ENCODE measurements at regions not wholly inside any gene's neighbourhood (a gene's known extent, or its start where the extent isn't known, plus 50 kb on each side); places are given as distances from the start of the nearest gene placed in this dataset.
"Not testable (repeated sequence)": the region's sequence is repeated elsewhere in the genome, so short reads cannot be mapped to it uniquely, and the experiment has no call there.

DNA sequence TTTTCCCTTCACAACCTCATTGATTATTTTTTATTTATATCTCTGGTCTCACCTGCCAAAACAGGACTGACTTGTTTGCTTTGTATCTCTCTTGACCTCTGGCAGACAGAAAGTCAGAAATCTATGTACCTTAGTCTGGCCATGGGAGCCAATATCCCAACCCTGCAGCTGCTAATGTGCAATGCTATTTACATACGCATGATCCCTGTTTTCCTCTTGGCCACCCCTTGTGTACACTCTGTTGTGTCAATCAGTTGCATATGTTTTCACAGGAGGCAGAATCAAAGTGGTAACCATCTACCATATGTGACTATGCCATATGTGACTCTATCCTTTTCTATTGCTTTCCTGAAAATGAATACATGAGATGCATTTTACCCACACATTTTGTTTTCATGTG is 688.8 kb downstream of the PLA2G4A start:
- no peak for DNase-seq (ENCODE audit: low spot score)

DNA sequence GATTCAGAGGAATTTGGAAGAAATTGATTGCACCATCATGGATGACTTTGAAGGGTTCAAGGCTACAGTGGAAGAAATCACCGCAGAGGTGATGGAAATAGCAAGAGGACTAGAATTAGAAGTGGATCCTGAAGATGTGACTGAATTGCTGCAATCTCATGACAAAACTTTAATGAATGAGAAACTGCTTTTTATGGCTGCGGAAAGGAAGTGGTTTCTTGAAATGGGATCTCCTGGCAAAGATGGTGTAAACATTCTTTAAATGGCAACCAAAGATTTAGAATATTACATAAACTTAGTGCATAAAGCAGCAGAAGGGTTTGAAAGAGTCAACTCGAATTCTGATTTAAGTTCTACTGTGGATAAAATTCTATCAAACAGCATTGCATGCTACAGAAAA is 698.6 kb downstream of the PLA2G4A start:
- no peak for DNase-seq (ENCODE audit: low spot score)

DNA sequence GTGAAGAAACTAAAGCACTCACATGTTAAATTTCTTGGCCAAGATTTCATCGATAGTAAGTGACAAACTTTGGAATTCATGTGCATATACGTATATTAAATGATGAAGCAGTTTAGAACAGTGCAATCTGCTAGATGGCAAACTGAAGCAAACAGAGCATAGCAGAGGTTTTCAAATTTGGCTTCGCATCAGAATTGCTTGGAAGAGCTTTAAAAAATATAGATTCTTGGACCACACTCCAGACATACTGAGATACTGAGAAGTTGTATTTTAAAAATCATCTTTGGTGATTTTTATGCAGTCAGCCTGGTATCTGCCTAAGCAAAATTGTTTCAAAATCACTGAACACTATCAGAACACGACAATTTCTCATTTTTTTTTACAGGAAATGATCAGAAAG is 709.2 kb downstream of the PLA2G4A start:
- DNase-seq (ENCODE audit: low spot score) = no peak

DNA sequence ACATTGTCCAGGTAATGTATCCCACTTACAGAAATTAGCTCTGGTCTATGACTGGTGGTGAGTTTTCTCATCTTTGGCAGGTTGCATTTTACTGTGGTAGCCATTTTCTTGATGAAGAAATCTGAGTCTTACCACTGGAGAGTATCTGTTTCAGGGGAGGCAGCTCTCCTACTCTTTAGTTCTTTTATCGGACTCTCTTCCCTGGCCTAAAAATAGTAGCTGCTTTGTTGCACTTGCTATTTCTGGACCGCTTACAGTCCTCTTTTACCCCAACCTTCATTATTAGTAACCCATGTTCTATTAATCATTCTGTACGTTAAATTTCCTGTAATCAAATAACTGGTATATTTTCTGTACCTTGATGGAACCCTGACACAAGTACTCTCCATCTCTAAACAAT is 720.8 kb downstream of the PLA2G4A start:
- no peak for DNase-seq (ENCODE audit: low spot score)

DNA sequence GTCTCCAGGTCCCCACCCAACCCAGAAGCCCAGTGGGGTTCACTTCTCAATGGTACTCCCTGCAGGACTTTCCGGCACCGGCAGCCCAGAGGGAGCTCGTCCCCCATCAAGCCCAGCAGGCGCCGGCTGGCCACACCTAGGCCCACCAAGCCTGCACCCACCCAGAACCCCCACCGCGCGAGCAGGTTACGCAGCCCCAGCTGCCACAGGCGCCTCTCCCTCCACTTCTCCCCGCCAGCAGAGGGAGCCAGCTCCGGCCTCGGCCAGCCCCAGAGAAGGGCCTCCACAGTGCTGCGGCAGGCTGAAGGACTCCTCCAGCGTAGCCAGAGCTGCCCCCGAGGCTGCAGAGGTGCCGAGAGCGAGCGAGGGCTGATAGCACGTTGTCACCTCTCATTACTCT is 722.3 kb downstream of the PLA2G4A start:
- no peak for DNase-seq (ENCODE audit: low spot score)

DNA sequence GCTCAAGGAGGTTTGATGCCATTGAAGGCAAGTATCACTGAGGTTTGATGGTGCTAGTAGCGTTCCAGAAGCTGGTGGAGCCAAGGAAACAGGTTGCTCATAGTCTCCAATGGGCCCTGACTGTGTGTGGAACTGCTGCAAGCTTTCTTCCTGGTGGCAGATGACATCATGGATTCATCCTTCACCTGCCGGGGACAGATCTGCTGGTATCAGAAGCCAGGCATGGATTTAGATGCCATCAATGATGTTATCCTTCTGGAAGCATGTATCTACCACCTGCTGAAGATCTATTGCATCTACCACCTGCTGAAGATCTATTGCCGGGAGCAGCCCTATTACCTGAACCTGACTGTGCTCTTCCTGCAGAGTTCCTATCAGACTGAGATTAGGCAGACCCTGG is 734.4 kb downstream of the PLA2G4A start:
- DNase-seq (ENCODE audit: low spot score) = no peak

DNA sequence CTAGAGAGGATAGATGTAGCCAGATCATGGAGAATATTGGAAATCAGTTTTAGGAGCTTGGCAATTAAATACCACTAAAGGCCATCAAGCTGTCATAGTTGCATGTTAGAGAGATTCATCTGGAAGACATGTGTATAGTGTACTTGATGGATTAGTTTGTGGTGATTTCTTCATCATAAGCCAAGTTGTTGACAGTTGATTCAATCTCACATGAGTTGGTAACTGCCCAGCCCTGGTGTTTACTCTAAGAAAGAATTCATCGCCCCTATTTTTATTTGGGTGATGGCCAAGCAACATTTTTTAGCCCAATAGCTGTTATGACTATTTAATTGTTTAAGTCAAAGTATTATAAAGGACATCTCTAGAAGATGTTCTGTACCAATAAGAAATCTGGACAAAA is 737.6 kb downstream of the PLA2G4A start:
- no peak for DNase-seq (ENCODE audit: low spot score)

DNA sequence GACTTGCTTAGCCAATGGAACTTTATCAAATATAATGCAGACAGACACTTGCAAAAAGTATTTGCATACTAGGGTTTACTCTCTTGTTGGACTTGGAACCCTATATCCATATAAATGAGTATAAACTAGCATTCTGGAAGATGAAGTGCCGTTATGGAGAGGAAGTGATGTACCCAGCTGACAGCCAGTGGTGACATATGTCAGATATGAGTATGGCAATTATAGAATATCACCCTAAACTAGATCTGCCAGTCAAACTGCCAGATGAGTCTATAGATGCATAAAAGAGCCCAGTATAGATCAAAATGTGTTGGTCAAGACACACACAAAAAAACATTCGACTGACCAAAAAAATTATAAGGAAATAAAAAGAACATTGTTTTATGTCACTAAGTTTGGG is 739.3 kb downstream of the PLA2G4A start:
- DNase-seq (ENCODE audit: low spot score) = no peak

DNA sequence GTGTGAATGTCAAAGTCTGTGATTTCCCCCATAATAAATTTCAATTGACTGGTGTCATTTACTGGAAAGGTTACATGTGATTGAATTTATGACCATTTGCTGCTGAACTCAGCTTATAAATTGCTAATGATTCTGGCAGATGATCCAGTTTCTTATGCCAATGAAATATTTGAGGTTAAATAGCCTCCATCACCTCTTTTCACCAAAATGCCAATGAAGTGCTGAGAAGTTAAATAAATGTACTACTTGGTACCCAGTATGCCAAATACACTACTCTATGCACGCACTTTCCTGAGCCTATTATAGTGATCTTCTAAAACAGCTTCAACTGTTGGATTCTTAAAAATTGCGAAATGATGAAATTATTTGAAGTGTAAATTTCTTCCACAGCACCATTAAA is 741.4 kb downstream of the PLA2G4A start:
- DNase-seq (ENCODE audit: low spot score) = no peak

DNA sequence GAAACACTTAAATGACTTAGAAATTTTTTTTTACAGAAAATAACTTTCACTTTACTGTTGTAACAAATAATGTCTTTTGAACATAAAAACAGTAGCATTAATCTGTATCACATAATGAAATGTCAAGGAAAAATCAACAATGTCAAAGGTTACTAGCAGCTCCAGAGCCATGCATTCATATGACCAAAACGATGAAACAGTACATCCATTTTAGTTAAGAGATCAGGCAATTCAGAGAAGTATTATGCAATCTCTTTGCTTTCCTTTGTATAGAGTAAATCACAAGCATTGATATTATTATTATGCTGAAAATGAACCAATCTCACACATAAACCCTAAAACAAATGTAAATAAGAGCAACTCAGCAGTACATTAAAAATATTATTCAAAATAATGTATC is 748.9 kb downstream of the PLA2G4A start:
- DNase-seq (ENCODE audit: low spot score) = no peak

DNA sequence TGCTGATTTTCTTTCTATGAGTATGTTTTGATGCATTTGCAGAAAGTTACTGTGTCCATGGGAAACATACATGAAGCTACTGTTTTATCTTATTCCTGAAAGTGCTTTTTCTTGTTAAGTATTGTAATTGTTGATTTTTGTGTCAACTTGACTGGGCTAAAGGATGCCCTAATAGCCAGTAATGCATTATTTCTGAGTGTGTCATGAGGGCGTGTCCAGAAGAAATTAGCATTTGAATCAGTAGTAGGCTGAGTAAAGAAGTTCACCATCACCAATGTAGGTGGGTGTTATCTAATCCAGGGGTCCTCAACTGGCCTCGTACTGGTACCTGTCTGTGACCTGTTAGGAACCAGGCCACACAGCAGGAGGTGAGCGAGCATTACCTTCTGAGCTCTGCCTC is 760.2 kb downstream of the PLA2G4A start:
- no peak for DNase-seq (ENCODE audit: low spot score)

DNA sequence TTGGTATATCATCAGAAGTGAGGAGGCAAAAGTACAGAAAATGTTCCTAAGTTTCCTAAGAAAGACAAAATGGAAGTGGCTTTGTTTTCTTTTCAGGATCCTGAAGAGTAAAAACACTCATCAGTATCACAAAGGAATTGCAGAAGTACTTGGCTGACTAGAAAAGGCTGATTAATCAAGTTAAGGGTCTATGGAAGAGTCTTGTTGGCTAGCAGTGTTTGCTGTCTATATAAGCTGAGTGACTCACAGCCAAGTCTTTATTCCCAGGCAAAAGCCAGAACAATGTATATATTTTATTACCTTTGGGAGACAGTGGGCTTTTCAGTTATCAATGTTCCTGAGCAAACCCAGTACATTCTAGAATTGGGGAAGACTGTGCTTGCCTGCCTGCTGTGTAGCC is 777.0 kb downstream of the PLA2G4A start:
- DNase-seq (ENCODE audit: low spot score) = no peak

DNA sequence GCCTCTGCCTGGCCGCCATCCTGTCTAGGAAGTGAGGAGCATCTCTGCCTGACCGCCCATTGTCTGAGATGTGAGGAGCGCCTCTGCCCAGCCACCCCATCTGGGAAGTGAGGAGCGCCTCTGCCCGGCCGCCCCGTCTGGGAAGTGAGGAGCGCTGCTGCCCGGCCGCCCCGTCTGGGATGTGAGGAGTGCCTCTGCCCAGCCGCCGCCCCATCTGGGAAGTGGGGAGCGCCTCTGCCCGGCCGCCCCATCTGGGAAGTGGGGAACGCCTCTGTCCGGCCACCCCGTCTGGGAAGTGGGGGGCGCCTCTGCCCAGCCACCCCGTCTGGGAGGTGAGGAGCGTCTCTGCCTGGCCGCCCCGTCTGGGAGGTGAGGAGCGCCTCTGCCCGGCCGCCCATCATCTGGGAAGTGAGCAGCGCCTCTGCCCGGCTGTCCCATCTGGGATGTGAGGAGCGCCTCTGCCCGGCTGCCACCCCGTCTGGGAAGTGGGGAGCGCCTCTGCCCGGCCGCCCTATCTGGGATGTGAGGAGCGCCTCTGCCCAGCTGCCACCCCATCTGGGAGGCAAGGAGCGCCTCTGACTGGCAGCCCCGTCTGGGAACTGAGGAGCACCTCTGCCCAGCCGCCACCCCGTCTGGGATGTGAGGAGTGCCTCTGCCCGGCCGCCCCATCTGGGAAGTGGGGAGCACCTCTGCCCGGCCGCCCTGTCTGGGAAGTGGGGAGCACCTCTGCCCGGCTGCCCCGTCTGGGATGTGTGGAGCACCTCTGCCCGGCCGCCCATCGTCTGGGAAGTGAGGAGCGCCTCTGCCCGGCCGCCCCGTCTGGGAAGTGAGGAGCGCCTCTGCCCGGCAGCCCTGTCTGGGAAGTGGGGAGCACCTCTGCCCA is 787.3 kb downstream of the PLA2G4A start:
- not testable (repeated sequence) for DNase-seq (ENCODE audit: low spot score)

DNA sequence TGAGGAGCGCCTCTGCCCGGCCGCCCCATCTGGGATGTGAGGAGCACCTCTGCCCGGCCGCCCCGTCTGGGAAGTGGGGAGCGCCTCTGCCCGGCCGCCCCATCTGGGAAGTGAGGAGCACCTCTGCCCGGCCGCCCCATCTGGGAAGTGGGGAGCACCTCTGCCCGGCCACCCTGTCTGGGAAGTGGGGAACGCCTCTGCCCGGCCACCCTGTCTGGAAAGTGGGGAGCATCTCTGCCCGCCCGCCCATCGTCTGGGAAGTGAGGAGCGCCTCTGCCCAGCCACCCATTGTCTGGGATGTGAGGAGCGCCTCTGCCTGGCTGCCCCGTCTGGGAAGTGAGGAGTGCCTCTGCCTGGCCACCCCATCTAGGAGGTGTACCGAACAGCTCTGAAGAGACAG is 788.1 kb downstream of the PLA2G4A start:
- DNase-seq (ENCODE audit: low spot score) = not testable (repeated sequence)

DNA sequence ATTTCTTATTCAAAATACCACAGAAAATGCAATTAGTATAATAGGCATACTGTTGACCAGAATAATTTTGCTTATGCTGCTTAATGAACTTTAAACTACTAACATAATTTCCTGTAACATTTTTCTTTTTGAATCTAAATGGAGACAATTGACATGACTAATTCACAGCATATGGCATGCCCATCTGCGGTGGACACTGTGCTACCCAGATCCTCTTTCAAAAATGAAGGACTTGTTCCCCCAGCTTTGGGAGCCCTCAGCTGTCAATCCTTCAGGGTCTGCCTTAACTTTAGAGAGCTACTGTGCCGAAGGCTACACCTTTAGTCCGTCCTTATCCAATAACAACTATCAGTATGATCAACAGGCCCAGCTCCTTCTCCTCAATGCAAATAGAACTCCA is 789.0 kb downstream of the PLA2G4A start:
- DNase-seq (ENCODE audit: low spot score) = no peak

DNA sequence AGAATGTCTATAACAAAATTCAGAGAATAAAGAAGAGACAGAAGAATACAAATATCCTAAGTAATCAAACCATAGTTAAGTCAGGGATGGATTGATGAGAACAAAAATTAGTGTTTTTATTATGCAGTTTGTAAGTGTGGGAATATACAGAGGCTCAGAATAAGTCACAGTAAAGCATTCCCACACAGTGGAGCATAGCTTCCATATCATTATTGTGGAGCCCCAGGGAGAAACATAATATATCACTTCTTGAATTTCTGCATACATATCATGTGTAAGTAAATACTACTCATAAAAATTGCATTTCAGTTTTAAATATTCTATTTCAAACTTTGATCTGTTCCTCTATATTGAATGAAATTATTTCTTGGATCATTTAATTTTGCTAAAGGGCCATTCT is 790.4 kb downstream of the PLA2G4A start:
- DNase-seq (ENCODE audit: low spot score) = no peak

DNA sequence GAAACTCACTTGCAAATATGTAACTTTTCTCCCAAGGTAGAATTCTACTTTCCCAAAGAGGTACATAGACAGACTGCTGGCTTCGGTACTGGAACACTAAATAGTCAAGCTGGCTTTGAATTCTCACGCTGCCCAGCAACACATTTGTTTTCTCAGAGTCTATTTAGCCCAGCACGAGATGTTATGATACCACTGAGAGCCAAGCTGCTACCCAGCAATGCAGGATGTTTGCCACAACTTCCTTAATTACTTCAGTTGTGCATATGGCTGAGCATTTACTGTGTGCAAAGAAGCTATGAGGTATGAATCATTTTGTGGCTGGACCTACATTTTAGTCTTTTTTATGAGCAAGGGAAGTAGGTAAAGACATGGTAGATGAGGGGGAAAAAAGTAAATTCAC is 793.2 kb downstream of the PLA2G4A start:
- DNase-seq (ENCODE audit: low spot score) = no peak

DNA sequence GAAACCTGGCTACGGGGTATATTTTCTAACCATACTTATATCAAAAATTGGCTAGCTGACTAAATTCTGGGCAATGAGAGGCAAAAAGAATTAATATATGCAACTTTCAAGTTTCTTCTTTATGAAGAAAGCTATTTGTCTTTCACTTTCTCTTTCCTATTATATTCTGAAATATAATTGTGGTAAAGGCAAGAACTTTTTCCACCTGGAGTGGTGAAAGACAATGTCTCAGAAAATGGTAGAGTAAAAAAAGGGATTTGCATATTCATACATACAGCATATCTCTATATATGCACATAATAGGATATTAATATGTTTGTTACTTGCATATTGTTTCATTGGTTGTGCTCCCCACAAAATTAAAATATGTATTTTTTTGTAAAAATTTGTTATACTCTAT is 793.8 kb downstream of the PLA2G4A start:
- no peak for DNase-seq (ENCODE audit: low spot score)

DNA sequence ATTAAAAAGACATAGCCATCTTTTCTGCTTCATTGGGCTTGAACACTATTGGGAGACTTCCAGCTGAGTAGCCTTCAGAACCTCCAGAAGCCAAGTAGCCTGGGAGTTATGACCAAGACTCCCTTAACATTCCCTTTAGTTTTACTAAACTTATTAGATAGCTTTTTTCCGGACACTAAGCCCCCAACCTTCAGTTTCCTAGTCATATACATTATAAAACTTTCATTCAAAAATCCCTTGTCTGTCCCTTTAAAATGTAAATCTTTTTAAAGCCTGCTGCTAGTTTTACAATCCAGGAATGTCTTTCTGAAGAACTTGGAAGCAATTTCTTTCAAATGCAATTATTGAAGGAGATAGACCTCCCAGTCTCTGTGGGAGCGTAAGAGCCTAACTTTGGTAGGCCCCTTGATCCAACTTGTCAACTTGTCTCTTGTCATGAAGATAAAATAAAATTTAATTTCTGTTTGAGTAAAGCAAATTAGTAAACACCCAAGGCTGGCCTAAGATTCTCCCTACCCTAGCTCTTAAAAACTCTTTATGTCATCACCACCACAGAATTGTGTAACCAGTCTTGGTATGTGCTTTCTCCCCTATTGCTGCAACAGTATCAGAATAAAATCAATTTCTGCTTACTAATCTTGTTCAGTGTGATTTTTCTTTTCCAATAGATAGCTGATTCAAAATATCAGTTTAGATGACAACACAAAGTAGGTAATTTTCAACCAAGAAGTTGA is 796.2 kb downstream of the PLA2G4A start:
- no peak for DNase-seq (ENCODE audit: low spot score)

DNA sequence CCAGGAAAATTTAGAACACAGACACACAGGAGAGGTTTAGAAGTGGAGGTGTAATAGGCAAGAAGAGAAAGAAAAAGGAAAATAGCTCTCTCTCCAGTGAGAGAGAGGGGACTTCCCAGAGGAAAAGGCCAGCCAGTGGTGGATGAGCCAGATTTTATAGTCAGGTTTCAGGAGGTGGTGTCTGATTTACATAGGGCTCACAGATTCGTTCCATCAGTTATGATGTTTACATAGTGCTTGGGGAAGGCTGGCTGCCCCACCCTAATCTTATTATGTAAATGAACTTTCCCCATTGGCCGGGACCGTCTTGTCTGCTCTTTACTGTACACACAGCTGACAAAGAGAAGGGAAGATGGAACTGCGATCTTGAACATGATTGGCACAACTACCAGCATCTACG is 797.3 kb downstream of the PLA2G4A start:
- DNase-seq (ENCODE audit: low spot score) = no peak

DNA sequence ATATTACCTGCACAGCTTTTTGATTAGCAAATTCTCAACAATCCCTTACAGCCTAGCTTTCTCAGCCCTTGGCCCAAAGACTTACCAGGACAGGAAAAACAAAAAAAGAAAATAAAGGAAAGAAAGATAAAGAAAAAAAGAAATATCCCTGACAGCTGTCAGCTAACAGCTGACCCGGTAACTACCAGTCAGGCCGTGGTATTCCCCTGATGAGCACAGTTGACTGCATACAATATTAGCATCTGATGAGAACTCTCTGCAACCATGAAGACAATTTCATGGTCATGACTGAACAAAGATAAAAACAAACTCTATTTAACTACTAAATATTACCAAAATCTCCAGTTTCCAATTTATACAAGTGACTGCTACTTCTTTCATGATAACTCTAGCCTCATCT is 798.8 kb downstream of the PLA2G4A start:
- DNase-seq (ENCODE audit: low spot score) = no peak

DNA sequence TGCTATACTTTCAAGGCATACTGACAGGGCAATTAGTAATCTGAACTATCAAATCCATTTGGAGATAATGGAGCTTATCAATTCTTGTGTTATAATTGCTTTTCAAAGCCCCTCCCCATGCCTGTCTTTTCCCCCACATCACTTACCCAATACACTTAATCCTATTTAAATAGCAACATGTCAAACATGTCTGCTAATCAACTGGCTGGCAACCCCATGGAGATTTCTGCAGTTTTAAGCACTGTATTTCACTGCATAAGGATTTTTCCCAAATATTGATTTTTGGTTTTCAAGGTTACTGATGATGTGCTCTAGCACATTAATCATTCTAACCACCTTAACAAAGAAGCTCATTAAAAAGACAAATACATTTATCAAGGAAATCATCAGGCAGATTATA is 800.3 kb downstream of the PLA2G4A start:
- DNase-seq (ENCODE audit: low spot score) = no peak

DNA sequence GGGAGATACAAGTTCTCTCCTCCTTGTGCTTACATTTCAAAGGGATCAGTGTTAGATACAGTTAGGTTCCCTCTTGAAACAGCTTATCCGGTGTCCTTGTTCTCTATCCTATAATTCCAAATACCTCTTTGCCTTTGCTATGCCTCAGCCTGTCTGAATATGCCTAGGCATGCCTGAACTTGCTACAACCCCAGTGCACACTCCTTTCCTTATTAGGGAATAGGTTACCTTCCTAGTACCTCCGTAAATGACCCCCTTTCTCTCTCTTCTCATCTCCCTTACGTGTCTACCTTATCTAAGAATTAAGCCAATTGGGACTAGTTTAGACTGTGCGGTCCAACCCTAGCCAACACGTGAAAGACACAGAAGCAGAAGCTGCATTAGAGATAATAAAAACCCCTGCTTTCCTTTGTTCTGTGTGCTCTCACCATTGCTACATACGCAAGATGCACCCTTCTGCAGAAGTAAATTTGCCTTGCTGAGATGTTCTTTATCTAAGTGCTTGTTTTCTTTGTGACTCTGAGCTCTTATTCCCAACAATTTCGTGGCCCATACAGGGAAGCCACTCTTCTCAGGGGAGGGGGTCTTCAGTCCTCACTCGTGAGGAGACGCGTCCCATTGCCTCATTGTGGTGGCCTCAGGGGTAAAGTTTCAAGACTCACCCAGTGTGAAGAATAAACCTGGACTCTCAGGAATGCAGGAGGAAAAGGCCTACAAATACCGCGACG is 802.1 kb downstream of the PLA2G4A start:
- no peak for DNase-seq (ENCODE audit: low spot score)

All from CD4-positive, alpha-beta T cell treated with Interleukin-6 at 100 ng/mL for 8 hours (primary cell).